ENCODE measurements at regions not wholly inside any gene's neighbourhood (a gene's known extent, or its start where the extent isn't known, plus 50 kb on each side); places are given as distances from the start of the nearest gene placed in this dataset.
"Not testable (repeated sequence)": the region's sequence is repeated elsewhere in the genome, so short reads cannot be mapped to it uniquely, and the experiment has no call there.

DNA sequence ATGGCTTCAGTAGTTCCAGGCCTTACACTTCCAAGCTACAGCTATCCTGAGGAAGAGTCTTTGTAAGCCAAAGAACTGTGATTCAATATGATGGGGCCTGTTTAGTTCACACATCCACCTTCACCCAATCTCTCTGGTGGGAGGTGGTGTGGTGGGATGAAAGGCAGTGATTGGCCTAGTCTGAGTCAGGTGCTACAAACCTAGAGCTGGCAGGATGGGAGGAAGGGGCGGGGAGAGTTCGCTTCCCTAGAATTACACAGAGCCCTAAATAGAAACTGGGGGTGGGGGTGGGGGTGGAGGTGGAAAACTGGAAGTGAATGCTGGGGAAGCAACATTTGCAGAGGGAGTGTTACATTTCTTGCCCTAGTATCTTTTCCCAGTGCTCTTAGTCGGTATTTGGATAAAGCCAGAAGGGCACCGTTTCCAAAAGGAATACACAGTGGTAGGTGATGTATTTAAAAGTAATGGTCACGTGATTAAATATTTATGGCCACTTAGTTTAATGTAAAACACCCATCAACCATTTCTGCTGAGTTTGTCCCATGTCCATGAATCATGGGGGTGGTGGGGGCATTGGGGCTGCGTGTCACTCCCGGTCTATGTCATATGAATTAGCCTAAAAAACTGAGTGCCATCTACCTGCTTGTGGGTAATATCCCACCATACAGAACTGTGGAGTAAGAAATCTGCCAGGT is 247.6 kb upstream of the PROK2 start:
- no peak for DNase-seq

DNA sequence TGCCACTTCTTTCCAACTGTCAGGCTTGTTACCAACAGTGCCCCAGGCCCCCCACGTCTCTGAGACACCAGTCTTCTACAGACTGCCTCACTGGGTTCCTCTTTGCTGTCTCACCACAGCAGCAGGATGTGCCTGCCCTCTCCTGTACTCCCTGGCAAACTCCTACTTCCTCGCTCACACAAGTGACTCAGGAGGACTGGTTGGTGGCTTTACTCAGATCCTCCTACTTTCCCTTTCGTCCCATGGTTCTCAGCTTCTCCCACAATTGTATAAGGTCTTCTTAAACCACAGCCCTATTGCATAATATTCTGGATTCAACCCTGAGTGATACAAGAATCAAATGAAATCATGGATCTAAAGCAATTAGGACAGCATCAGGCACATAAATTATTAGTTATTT is 246.6 kb upstream of the PROK2 start:
- DNase-seq: no peak

DNA sequence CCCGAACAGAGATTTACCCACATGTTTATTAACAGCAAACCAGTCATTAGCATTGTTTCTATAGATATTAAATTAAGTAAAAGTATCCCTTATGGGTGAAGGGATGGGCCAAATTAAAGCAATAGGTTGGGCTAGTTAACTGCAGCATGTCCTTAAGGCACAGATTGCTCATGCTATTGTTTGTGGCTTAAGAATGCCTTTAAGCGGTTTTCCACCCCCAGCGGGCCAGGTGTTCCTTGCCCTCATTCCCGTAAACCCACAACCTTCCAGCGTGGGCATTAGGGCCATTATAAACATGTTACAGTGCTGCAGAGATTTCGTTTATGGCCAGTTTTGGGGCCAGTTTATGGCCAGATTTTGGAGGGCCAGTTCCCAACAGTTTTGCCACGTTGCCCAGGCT is 245.3 kb upstream of the PROK2 start:
- DNase-seq: not testable (repeated sequence)

DNA sequence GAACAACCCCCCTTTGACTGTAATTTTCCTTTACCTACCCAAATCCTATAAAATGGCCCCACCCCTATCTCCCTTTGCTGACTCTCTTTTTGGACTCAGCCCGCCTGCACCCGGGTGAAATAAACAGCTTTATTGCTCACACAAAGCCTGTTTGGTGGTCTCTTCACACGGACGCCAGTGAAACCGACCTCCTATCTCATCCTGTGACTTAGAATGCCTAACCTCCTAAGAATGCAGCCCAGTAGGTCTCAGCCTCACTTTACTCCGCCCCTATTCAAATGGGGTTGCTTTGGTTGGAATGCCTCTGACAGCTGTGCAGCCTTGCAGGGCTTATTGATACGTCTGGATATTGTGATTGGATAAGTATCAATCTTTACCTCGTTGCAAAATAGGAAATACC is 243.8 kb upstream of the PROK2 start:
- not testable (repeated sequence) for DNase-seq

DNA sequence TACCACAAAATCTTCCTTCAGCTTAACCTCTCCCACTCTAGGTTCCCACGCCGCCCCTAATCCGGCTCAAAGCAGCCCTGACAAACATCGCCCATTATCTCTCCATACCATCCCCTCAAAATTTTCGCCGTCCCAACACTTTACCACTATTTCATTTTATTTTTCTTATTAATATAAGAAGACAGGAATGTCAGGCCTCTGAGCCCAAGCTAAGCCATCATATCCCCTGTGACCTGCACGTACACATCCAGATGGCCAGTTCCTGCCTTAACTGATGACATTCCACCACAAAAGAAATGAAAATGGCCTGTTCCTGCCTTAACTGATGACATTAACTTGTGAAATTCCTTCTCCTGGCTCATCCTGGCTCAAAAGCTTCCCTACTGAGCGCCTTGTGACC is 243.4 kb upstream of the PROK2 start:
- not testable (repeated sequence) for DNase-seq

DNA sequence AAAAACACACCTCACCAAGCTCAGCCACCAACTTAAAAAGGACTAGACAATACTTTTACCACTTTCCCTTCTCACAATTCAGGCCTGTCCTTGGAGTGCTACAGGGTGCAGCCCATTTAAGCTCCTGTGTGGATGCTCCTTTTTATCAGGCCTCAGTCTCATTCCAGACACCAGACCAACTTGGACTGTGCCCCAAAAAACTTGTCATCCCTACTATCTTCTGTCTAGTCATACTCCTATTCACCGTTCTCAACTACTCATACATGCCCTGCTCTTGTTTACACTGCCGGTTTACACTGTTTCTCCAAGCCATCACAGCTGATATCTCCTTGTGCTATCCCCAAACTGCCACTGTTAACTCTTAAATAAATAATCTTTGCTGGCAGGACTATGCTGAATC is 242.8 kb upstream of the PROK2 start:
- not testable (repeated sequence) for DNase-seq

DNA sequence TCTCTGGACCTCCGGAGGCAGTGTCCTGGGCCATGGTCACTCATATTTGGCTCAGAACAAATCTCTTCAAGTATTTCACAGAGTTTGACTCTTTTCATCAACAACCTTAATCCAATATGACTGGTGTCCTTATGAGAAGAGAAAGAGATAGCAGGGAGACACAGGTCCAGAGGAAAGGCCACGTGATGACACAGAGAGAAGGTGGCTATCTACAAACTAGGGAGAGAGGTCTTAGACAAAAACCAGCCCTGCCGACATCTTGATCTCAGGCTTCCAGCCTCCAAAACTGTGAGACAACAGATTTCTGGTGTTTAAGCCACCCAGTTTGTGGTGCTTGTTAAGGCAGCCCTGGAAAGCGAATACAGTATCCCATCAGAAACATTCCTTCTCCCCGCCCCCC is 237.1 kb upstream of the PROK2 start:
- DNase-seq: no peak

DNA sequence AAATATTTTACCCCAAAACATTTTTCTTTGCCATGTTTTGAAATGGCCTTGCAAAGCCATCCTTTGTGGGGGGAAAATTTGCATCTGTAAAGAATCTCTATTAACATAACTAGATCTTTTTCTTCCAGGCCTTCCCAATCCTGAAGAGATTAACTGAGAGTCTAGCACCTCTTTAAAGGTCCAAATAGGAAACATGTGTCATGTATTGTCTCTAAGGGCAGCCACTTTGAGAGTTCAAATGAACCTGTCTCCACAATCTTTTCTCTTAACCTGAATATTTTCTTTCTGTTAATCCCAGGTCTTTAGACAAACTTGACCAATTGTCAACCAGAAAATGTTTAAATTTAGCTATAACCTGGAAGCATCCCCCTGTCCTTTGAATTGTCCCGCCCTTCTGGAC is 236.6 kb upstream of the PROK2 start:
- no peak for DNase-seq

DNA sequence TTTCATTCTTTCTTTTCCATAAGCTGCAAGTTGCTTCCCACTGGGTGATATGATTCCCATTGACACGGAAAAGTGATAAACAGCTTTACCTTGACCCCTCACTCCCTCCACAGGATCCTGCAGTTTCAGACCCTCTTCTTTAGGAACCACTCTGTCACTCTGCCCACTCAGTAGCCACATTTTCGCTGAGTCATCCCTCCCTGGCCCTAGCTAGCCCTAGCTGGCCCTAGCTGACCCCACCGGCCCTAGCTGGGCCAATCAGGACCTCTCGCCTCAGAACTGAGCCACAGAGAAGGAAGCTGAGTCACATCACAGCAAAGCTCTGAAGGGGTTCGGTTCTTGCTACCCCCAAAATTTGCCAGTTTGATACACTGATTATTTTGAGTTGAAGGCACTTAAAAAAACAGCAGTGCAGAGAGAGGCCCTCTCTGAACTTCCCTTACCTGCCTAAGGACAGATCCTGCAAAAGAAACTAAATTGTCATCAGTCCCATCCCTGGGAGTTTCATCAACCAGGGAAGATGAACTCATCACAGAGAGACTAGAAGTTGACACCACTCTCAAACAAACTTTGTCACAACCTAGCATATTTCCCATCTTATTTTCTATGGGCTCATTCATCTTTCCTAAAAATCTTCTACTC is 233.5 kb upstream of the PROK2 start:
- no peak for DNase-seq

DNA sequence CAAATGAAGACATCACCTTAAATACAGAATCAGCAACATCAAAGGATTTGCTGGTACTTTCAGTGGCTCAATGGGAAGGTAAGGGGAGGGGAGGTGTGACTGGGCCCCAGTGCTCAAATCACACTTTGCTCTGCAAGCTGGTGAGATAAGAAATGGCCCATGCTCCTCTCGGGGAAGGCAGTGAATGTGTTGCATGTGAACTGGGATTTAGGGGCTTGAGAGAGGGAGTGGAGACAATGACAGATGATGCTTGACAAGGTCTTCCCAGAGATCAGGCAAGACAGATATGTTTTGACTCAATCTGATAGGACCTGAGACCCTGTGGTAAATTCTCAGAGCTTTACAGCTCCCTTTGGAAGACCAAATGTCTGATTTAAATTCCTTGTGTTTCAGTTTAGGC is 233.0 kb upstream of the PROK2 start:
- no peak for DNase-seq

DNA sequence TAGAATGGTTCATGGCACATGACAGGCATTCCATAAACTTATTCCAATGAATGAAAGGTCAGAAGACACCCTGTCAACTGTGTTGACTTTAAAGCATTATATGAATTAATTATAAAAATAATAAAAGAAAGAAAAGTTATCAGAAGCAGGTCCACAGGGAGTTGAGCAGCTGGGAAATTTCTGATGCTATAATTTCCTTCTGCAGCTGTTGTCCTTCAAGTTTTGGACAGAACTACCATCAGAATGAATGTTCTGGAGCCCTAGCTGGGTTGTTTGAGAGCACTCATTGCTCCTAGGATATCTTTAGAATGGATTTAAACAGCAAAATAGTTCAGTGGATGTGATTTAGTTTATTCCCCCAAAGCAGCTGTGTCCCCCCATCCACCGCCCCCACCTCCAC is 232.4 kb upstream of the PROK2 start:
- DNase-seq: no peak

DNA sequence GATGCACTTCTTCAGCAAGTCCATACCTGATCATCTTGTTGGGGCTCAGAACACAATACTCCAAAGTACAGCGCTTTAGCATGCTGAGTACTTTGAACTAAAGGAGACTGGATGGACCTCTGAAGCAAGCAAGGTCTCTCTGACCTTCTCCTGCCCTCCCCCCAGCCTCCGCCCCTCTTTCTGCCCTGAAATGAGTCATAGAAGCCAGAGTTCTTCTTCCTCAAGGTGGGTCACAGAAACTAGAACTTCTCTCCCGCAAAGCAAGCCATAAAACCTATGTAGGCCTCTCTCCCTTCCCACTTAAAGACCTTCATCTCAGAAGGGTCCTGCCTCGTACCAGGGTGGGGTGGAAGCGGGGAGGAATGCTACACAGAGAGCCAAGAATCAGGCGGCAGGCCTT is 230.5 kb upstream of the PROK2 start:
- no peak for DNase-seq

DNA sequence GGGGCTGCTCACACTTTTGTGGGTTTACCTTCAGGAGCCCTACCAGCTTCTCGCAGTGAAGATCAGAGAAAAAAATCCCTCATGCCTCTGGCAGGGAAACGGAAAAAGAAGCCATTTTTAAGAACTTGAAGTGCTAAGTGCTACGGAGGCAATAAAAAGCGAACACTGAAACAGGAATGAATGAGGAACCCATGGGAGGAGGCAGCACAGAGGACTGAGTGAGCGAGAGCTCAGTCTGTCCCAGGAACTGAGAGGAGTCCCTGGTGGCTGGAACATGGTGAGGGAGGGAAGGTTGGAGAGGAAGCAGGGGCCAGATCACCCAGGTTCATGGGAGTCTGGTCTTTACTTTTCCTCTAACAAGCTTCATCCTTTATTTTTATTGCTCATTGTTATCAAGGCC is 228.1 kb upstream of the PROK2 start:
- DNase-seq: no peak

DNA sequence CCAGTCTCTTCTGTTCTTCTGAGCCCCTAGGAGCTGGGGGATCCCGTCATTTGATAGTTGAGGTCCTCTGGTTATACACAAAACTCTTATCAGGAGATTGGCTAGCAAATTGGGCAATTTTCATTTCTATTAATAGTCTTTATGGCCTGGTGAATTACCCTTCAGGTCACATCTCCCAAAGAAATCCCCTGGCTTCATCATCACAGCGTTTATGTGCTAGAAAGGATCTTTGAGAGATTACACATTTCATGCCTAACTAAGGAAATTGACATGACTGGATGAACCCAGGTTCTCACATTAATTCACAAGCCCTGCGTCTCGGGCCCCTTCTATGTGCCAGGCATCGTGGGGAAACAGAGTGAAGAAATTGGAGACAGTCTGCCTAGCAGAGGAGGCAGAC is 227.4 kb upstream of the PROK2 start:
- no peak for DNase-seq

DNA sequence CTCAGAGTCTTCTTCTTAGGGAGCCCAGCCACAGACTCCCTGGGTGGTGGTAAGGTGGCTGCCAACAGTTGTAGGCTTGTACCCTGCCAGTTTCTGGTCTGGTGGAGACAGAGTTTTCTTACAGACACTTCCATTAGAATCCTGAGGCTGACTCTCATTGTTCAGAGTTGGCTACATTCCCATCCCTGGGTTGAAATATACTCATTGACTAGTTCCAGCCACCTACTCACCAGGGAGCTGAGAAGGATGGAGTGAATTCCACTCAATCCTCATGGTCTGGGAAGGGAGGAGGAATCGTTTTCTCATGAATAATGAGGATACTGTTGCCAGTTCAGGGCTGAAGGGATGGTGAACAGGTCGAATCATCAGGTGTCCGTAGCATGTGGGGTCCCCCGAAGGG is 226.5 kb upstream of the PROK2 start:
- DNase-seq: no peak

DNA sequence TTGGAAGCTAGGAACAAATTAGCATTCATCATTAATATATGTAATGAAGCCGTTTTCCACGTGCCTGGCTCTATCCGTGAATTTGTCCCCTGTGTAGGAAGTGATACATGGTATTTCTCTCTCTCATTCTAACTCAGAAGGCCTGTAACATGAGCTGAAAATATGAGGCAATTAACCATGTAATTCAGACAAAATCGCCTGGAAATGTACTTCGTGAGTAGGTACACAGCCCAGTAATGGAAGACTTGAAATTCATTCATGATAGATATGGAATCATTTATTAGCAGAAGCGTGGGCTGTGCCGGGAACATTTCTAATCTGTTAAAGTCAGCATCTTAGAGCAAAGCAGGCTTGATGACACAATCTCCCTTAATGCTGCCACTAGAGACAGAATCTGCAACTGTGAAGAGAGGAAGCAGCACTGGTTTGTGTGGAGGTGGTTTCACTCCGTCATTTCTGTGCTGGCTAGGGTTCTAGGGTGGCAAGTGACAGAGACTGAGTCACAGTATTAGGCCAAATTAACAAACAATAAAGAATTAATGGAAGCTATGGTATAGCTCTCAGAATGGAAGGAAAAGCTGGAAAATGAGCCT is 225.0 kb upstream of the PROK2 start:
- DNase-seq: no peak

DNA sequence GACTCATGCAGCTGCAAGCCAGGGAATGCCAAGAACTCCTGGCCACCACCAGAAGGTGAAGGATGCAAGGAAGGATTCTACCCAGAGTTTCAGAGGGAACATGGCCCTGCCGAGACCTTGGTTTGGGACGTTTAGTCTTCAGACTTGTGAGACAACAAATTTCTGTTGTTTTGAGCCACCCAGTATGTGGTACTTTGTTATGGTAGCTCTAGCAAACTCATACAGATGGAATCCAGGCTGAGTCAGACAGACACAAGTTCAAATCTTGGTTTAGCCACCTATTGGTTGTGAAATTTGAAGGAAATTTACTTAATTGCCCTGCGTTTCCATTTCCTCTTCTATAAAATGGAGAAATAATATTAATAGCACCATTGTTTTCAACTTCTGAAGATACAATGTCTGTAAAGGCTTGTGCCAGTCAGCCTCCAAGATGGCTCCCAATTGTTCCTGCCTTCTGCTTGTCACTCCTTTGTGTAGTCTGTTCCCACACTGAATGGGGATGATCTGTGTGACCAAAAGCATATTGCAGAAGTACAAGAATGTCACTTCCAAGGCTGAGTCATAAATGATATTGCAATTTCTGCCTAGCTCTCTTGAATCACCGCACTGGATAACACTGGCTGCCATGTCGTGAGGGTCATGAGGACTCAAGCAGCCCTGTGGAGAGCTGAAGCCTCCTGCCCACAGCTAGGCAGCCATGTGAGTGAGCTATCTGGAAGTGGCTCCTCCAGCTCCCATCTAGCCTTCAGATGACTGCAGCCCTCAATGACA is 223.5 kb upstream of the PROK2 start:
- no peak for DNase-seq

DNA sequence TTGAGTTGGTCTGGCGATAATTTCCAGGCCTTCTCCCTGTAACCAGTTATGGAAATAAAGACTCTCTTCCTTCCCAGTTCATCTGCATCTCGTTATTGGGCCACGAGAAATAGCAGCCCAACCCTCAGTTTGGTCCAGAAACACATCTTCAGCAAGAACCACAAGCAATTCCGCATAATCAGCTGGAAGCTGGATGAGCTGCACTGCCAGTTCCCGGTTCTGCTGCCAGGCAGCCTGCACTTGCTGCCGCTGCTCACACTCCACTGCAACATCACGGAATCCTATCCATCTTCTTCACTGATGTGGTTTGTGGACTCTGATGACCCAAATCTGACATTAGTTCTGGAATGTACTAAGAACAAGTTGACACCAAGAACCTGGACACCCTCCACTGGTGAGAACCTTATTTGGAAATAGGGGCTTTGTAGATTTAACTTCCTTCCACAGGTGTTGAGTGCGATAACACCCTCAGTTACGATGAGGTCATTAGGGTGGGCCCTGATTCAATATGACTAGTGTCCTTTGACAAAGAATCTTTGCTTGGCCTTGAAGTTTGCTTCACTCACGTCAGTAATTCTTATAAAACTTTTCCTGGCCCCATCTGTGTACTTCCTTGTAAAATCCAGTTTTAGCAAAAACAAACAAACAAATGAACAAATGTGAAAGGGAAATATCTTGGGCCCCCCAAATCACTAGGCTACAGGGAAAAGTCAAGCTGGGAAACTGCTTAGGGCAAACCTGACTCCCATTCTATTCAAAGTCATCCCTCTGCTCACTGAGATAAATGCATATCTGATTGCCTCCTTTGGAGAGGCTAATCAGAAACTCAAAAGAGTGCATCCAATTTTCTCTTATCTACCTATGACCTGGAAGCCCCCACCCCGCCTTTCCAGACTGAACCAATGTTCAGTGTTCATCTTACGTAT is 221.9 kb upstream of the PROK2 start:
- no peak for DNase-seq

DNA sequence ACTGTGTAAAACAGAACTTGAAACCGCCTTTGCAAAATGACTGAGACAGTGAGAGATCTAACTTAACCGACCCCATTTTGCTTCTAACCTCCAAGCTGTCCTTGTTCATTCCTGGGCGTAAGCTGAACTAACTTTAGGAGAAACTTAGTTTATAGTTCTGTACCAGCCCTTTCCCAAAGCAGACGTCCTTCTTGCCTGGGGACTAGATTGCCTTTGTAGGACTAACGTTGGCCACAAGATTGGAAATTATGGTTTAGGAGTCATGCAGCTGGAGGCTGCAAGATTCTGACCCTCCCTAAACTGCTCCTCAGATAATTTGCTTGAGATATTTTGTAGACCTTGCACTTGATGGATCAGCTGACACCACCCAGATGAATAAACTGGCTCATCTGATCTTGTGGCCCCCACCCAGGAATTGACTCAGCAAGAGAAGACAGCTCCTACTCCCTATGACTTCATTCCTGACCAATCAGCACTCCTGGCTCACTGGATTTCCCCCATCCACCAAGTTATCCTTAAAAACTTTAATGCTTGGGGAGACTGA is 219.9 kb upstream of the PROK2 start:
- DNase-seq: no peak

DNA sequence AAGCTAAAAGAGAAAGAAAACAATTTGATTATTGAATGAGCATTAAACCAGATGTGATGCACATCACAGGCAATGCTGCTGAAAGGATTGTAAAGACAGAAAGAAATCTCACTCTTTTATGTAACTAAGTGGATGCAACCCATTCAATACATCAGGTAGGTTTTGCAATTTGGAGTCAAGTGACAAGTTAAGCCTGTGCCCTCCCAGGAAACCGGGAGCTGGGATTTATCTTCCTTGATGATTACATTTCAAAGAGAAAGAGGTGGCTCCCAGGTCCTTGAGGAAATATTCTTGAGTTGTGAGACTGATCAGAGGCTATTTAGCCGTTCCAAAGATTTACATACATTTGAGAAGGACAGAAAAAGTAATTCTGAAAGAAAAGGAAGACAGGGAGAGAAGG is 219.0 kb upstream of the PROK2 start:
- DNase-seq: no peak

DNA sequence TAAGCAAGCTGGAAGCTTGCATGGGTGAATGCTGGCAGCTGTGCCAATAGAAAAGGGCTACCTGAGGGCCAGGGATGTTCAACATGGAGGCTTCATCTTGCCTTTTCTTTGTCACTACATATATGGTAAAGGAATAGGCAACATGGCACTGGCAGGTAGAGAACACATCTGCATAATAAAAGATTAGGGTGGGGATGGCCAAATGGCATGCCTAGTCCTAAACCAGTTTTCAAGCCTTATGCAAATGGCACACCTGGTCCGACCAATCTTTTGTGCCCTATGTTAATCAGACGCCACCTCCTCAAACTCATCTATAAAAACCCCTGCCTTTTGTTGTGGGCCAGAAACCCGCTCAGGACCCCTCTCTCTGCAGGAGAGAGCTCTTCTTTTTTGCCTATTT is 216.8 kb upstream of the PROK2 start:
- no peak for DNase-seq

DNA sequence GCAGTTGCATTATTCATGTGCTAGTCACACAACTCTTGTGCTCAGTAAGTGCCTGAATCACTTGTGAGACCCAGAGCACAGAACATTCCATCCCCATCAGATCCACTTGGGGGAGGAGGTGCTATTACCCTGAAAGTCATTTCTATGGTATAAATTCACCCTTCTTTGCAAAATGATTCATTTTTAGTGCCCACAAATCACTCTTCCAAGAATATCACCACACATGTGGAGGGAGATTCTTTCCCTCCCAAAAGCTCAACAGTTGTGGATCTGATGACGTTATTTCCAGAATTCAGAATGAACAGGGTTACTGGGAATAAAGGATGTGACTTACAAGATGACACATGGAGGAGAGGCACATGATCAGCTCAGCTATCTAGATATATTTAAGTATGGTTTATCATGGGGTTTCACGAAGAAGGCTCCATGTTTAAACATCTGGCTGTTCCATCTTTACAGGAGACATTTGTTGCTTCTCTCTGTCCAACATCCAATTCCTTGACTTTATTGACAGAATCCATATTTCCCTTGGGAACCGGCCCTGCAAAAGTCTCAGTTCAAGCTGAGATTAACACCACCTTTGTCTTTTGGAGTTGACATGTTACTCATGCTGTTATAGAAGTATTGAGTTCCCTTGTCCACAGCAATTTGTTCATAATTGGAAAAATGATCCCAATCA is 214.2 kb upstream of the PROK2 start:
- DNase-seq: no peak

Measured in NCI-H526 treated with DMSO at 0.1 percent for 48 hours (cell line).